ENCODE measurements at regions not wholly inside any gene's neighbourhood (a gene's known extent, or its start where the extent isn't known, plus 50 kb on each side); places are given as distances from the start of the nearest gene placed in this dataset.

DNA sequence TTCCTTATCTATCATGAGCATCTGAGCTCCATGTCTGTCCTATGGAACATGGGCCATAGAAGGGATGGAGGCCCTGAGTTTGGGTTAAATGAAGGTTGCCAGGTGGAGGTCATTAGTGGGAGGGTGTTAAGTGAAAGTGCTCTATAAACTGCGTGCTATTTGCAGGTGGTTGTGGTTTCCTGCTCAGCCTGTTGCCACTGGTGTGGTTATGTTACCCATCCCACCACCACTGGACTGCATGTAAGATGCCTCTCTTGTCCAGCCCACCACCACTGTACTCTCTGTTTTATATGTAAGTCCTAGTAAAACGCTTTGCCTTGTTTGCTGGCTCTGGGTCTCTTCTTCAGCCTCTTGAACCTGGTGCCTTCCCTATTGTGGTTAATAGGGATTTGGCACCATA lies 711.2 kb downstream of the SORCS3 start:
- H4K20me1 ChIP-seq: no peaks in the 10 kb centered on the region
- no peak overlapping the region for H3K27ac ChIP-seq
- H3K4me2 ChIP-seq: peak overlapping the region in 6 of 11 experiments; percentile 13 to 51 (median 33); a peak in 12 of 22 replicates
- H3K4me3 ChIP-seq: no peak overlapping the region
- H3K36me3 ChIP-seq: no peaks in the 10 kb centered on the region
- no peaks in the 10 kb centered on the region for H3K27me3 ChIP-seq
- TF ChIP-seq Cebpa-rat (IDR thresholded peaks at IDR 0.05): no peak
- no peaks in the 10 kb centered on the region for H3K9me3 ChIP-seq (replicated peaks in 1 of 11)
- H3K4me1 ChIP-seq: peaks cover 0 to 12% (median 8%) of the 10 kb centered on the region in 10 experiments; a peak in 9 of 20 replicates
- no peak overlapping the region for H3K9ac ChIP-seq

DNA sequence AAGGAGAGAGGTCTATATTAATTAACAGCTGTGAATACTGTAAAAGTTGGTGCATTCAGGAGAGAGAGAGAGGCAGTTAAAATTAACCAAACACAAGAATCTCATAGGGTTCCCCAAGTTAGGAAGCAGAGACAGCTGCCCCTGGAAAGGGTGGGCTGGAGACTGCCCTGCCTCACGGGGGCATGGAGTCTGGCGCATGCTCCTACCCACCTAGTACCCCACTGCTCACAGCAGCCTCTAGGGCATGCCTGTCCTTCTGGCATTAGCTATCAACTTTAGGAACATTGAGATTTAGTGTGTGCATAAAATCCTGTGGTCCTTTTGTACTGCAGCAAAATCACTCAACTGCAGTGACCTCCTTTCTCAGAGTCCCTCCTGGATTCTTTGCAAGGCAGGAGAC lies 710.1 kb downstream of the SORCS3 start:
- H3K4me2 ChIP-seq: no peak overlapping the region
- no peak overlapping the region for H3K9ac ChIP-seq
- TF ChIP-seq Cebpa-rat (IDR thresholded peaks at IDR 0.05): no peak
- no peak overlapping the region for H3K4me3 ChIP-seq
- no peaks in the 10 kb centered on the region for H3K36me3 ChIP-seq
- no peak overlapping the region for H3K27ac ChIP-seq
- peaks cover 0 to 12% (median 8%) of the 10 kb centered on the region in 10 experiments; a peak in 9 of 20 replicates for H3K4me1 ChIP-seq
- no peaks in the 10 kb centered on the region for H3K9me3 ChIP-seq (replicated peaks in 1 of 11)
- no peaks in the 10 kb centered on the region for H4K20me1 ChIP-seq
- no peaks in the 10 kb centered on the region for H3K27me3 ChIP-seq

DNA sequence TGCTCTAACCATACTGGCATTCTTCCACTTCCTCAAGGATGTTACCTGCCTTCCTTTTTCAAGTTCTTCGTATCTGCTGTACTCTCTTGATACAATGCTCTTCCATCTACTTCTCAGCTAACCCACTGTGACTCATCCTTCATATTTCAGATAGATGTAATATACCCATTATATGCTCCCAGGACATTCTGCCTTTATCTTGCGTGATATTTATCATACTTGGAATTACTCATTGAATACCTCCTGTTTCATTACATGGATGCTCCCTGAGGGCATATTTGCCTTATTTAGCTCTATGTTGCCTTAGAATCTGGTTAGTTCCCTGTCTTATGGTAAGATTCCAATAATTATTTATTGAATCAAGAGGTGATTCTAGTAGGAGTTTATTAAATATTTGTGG lies 706.4 kb downstream of the SORCS3 start:
- H3K4me3 ChIP-seq: no peak overlapping the region
- no peak overlapping the region for H3K9ac ChIP-seq
- H4K20me1 ChIP-seq: no peaks in the 10 kb centered on the region
- TF ChIP-seq Cebpa-rat (IDR thresholded peaks at IDR 0.05): no peak
- no peaks in the 10 kb centered on the region for H3K36me3 ChIP-seq
- no peak overlapping the region for H3K27ac ChIP-seq
- H3K4me1 ChIP-seq: peaks cover 0 to 5% (median 4%) of the 10 kb centered on the region in 10 experiments; a peak in 9 of 20 replicates
- H3K27me3 ChIP-seq: no peaks in the 10 kb centered on the region
- H3K9me3 ChIP-seq (replicated peaks in 1 of 11): no peaks in the 10 kb centered on the region
- H3K4me2 ChIP-seq: no peak overlapping the region

DNA sequence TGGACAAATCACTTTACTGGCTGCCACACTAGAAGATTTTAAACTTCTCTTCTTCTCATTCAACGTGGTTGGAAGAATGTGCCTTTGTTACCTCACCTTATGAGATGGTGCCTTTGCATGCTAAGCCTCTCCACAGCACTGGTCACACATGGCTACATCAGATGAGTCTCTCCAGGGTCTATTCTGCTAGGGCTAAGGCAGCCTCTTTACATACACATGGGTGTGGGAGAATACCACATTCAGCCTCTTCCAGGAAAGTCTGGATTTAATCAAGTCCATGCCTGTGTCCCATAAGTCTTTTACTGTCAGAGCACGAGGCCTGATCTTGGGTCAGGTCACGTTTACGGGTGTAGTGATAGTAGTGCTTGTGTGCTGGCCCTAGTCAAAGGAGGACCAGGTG lies 701.5 kb downstream of the SORCS3 start:
- no peak for TF ChIP-seq Cebpa-rat (IDR thresholded peaks at IDR 0.05)
- Histone ChIP-seq H3K27me3 (no peaks in the 10 kb centered on the region), H3K4me2 (no peak overlapping the region), H3K4me3 (no peak overlapping the region), H3K36me3 (no peaks in the 10 kb centered on the region), H3K9ac (no peak overlapping the region), H4K20me1 (no peaks in the 10 kb centered on the region), H3K4me1 (no peaks in the 10 kb centered on the region), H3K9me3 (replicated peaks in 1 of 11) (no peaks in the 10 kb centered on the region), H3K27ac (no peak overlapping the region)

DNA sequence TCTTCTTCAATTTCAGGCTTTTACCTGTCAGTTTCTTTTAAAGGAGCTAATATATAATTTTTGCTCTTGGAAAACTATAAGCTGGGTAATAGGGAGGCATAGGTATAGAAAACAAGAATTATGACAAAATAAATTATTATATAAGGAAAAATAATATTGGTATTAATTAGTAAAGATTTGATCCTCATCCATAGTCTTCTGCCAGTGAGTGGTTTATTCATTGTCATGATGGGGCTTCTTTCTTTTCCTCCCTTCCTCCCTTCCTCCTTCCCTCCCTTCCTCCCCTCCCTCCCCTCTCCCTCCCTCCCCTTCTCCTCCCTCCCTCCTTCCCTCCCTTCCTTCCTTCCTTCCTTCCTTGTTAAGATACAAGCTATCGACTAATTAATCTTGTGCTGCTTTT lies 698.6 kb downstream of the SORCS3 start:
- no peak for TF ChIP-seq Cebpa-rat (IDR thresholded peaks at IDR 0.05)
- Histone ChIP-seq H3K4me2 (no peak overlapping the region), H3K4me1 (no peaks in the 10 kb centered on the region), H4K20me1 (no peaks in the 10 kb centered on the region), H3K4me3 (no peak overlapping the region), H3K27me3 (no peaks in the 10 kb centered on the region), H3K27ac (no peak overlapping the region), H3K36me3 (no peaks in the 10 kb centered on the region), H3K9me3 (replicated peaks in 1 of 11) (no peaks in the 10 kb centered on the region), H3K9ac (no peak overlapping the region)

DNA sequence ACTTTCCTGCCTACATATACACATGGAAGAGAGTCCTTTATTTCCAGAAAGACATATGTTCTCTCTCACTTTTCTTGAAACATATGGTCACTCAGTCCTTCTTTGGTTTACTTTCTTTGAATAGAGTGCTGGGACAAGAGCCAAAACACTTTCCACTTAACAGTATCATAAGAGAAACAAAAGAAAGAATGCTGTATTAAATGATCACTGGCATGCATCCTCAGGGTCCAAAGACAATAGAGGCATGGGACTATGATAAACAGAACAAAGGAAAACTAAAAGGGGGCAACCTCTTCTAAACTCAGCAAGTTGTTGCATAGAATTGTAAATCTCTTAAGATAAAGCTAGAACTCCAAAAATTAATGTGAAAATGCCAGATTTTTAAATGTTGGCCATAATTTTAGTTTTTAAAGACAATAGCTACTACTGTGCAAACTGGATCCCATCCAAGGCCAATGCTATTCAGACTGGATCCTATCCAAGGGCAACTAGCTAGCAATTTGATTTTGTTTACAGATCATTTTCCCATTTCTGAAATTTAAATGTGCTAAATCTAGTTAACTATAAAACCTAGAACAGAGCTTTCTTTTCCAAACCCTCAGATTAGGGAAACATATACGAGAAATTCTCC lies 687.5 kb downstream of the SORCS3 start:
- Histone ChIP-seq H3K36me3 (no peaks in the 10 kb centered on the region), H3K4me2 (no peak overlapping the region), H3K4me3 (no peak overlapping the region)

More for the DNA sequence above, 687.5 kb downstream of the SORCS3 start:
- no peaks in the 10 kb centered on the region for H3K27me3 ChIP-seq
- TF ChIP-seq Cebpa-rat (IDR thresholded peaks at IDR 0.05): no peak
- no peak overlapping the region for H3K27ac ChIP-seq
- no peaks in the 10 kb centered on the region for H4K20me1 ChIP-seq
- H3K9ac ChIP-seq: no peak overlapping the region
- no peaks in the 10 kb centered on the region for H3K9me3 ChIP-seq (replicated peaks in 1 of 11)
- peaks cover 0 to 14% (median 6%) of the 10 kb centered on the region in 10 experiments; a peak in 11 of 20 replicates for H3K4me1 ChIP-seq
